Small intestine (tissue), 7 donors: ENCODE measurements at regions not wholly inside any gene's neighbourhood (a gene's known extent, or its start where the extent isn't known, plus 50 kb on each side); places are given as distances from the start of the nearest gene placed in this dataset.
A peak's percentile ranks its signal among the peaks of the same experiment; 100 is the strongest.

Source experiments
- DNase-seq, 2 donors: peaks; one replicate each; pipeline versions ENCODE4 v3.0.0 to v3.0.0-alpha.2; 2013
- FAIRE-seq: peaks from 2 replicates; lab custom pipeline; 2012; peaks lifted over from hg19 to GRCh38; lab: Jason Lieb, UNC
- H3K27ac ChIP-seq, 3 donors: one replicate each; pipeline ENCODE4 v1.5.1; 2013; ENCODE audit warnings: low read length in 2 of 3, mild to moderate bottlenecking in 2 of 3, control low read depth in 1 of 3, inconsistent platforms in 1 of 3, low read depth in 1 of 3, moderate library complexity in 1 of 3
- H3K27me3 ChIP-seq, 3 donors: one replicate each; pipeline ENCODE4 v1.6.1; 2013; ENCODE audit warnings: low read length in 3 of 3, inconsistent platforms in 1 of 3; ENCODE audit not compliant: control insufficient read depth in 3 of 3, insufficient read depth in 3 of 3
- H3K36me3 ChIP-seq, 3 donors: one replicate each; pipeline ENCODE4 v1.6.1; 2013; ENCODE audit warnings: low read length in 3 of 3, inconsistent platforms in 1 of 3, low read depth in 1 of 3, mild to moderate bottlenecking in 1 of 3, moderate library complexity in 1 of 3; ENCODE audit not compliant: control insufficient read depth in 3 of 3, insufficient read depth in 2 of 3
- H3K4me1 ChIP-seq, 3 donors: one replicate each; pipeline ENCODE4 v1.6.1; 2013; ENCODE audit warnings: low read length in 2 of 3, inconsistent platforms in 1 of 3, low read depth in 1 of 3, mild to moderate bottlenecking in 1 of 3, moderate library complexity in 1 of 3; ENCODE audit not compliant: control insufficient read depth in 3 of 3, insufficient read depth in 2 of 3
- H3K4me3 ChIP-seq, 3 donors: one replicate each; pipeline ENCODE4 v1.5.1; 2013; ENCODE audit warnings: low read length in 3 of 3, control low read depth in 1 of 3, inconsistent platforms in 1 of 3, low read depth in 1 of 3, mild to moderate bottlenecking in 1 of 3, moderate library complexity in 1 of 3
- H3K9me3 ChIP-seq, 2 donors: one replicate each; pipeline ENCODE4 v1.6.1; 2013; ENCODE audit warnings: low read depth in 1 of 2, low read length in 1 of 2; ENCODE audit not compliant: control insufficient read depth in 2 of 2, insufficient read depth in 1 of 2
- WGBS, 3 donors: extraction: QIAGEN DNeasy Blood & Tissue Kit; methylation state at CpG; one replicate each; pipeline ENCODE4 v1.1.7; 2013; 5-methylcytosine and 5-hydroxymethylcytosine counted together
- donor health status: healthy with polysubstance abuse.
- donor health status: control.
- donor health status: control.
- donor health status: Bipolar disorder and iron deficiency.
- donor health status: healthy.

GRCh38 chr4:175422331-175422730 is 389.7 kb downstream of the GPM6A start:
- WGBS, 3 donors, result 67 to 79% (median 69%) methylated on average over 2 of the region's 2 CpGs
- FAIRE-seq, result no peak
- no peak overlapping the region for H3K27ac ChIP-seq
- no peak for DNase-seq
- no peak overlapping the region for H3K4me3 ChIP-seq
- H3K36me3 ChIP-seq, result no peaks in the 10 kb centered on the region
- no peaks in the 10 kb centered on the region for H3K9me3 ChIP-seq
- H3K4me1 ChIP-seq, result no peaks in the 10 kb centered on the region
- H3K27me3 ChIP-seq, result no peaks in the 10 kb centered on the region

DNA sequence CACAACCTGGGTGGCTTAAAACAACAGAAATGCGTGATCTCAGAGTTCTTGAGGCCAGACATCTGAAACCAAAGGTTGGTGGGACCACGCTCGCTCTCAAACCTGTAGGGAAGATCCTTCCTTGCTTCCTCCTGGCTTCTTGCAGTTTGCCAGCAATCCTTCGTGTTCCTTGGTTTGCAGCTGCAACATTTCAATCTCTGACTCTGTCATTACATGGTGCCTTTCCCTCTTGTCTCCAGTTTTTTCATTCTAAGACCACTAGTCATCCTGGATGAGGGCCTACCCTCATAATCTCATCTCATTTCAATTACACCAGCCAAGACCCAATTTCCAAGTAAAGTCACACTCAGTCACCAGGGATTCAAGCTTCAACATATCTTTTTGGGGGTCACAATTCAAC is 388.0 kb downstream of the GPM6A start:
- DNase-seq (no peak), FAIRE-seq (no peak)

DNA sequence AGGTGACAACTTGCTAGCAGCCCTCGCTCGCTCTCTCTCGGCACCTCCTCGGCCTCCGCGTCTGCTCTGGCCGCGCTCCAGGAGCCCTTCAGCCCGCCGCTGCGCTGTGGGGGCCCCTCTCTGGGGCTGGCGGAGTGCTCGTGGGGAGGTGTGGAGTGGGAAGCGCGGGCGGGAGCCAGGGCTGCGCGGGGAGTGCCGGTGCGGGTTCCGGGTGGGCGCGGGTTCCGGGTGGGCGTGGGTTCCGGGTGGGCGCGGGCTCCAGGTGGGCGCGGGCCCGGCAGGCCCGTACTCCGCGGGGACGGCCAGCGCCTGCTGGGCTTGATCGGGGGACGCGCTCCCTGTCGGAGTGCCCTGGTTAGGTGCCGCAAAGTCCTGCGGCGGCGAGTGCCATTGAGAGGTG is 384.3 kb downstream of the GPM6A start:
- 86 to 96% (median 91%) methylated on average over 14 to 44 of the region's 44 CpGs for WGBS, 3 donors
- H3K4me1 ChIP-seq, result no peaks in the 10 kb centered on the region
- no peaks in the 10 kb centered on the region for H3K36me3 ChIP-seq
- H3K27me3 ChIP-seq, result no peaks in the 10 kb centered on the region
- FAIRE-seq, result no peak
- H3K9me3 ChIP-seq, result no peaks in the 10 kb centered on the region
- no peak for DNase-seq
- H3K27ac ChIP-seq, result no peak overlapping the region
- H3K4me3 ChIP-seq, result no peak overlapping the region

More for the DNA sequence above, 388.0 kb downstream of the GPM6A start:
- H3K4me1 ChIP-seq, result no peaks in the 10 kb centered on the region
- H3K4me3 ChIP-seq, result no peak overlapping the region
- no peak overlapping the region for H3K27ac ChIP-seq
- H3K36me3 ChIP-seq, result no peaks in the 10 kb centered on the region
- no peaks in the 10 kb centered on the region for H3K9me3 ChIP-seq
- WGBS, 3 donors, result 66 to 77% (median 71%) methylated on average over 4 of the region's 4 CpGs
- no peaks in the 10 kb centered on the region for H3K27me3 ChIP-seq

GRCh38 chr4:175431694-175432093 is 380.4 kb downstream of the GPM6A start:
- H3K9me3 ChIP-seq, result no peaks in the 10 kb centered on the region
- H3K4me3 ChIP-seq, result no peak overlapping the region
- FAIRE-seq (no peak), DNase-seq (no peak)
- H3K36me3 ChIP-seq, result no peaks in the 10 kb centered on the region
- no peaks in the 10 kb centered on the region for H3K27me3 ChIP-seq
- WGBS, 3 donors, result 56 to 78% (median 68%) methylated on average over 1 of the region's 1 CpG
- H3K4me1 ChIP-seq, result no peaks in the 10 kb centered on the region
- no peak overlapping the region for H3K27ac ChIP-seq

GRCh38 chr4:175435381-175435783 is 376.7 kb downstream of the GPM6A start:
- Histone ChIP-seq H3K27me3 (no peaks in the 10 kb centered on the region), H3K4me3 (no peak overlapping the region), H3K27ac (no peak overlapping the region), H3K4me1 (no peaks in the 10 kb centered on the region), H3K9me3 (no peaks in the 10 kb centered on the region), H3K36me3 (no peaks in the 10 kb centered on the region)
- DNase-seq (peak; percentile 3 to 13), FAIRE-seq (no peak)
- 30 to 54% (median 43%) methylated on average over 4 of the region's 4 CpGs for WGBS, 3 donors

GRCh38 chr4:175436196-175436595 is 375.9 kb downstream of the GPM6A start:
- no peak for DNase-seq
- H3K27ac ChIP-seq, result no peak overlapping the region
- no peaks in the 10 kb centered on the region for H3K4me1 ChIP-seq
- H3K27me3 ChIP-seq, result no peaks in the 10 kb centered on the region
- no peaks in the 10 kb centered on the region for H3K36me3 ChIP-seq
- 69 to 82% (median 80%) methylated on average over 1 of the region's 1 CpG for WGBS, 3 donors
- no peak for FAIRE-seq
- no peaks in the 10 kb centered on the region for H3K9me3 ChIP-seq
- no peak overlapping the region for H3K4me3 ChIP-seq

DNA sequence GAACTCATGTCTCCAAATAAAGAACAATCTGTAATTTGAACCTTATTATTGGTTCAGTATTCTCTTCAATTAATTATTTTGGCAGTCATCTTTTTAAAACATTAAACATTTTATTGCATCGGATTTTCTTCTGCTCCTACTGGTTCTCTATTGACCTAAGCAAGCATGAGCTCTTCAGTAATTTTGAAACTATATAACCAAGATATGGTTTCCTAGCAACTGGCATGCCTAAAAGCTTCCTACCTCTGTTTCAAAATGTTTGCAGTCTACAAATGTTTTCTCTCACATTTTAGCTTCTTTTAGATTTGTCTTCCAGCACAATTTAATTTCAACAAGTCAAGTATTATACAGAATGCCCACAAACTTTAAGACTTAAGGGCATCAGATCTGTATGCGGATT is 371.3 kb downstream of the GPM6A start:
- no peaks in the 10 kb centered on the region for H3K4me1 ChIP-seq
- H3K27ac ChIP-seq, result no peak overlapping the region
- H3K4me3 ChIP-seq, result no peak overlapping the region
- 35 to 73% (median 56%) methylated on average over 2 of the region's 2 CpGs for WGBS, 3 donors
- H3K9me3 ChIP-seq, result no peaks in the 10 kb centered on the region
- no peaks in the 10 kb centered on the region for H3K27me3 ChIP-seq
- H3K36me3 ChIP-seq, result no peaks in the 10 kb centered on the region
- no peak for FAIRE-seq
- DNase-seq, result no peak

GRCh38 chr4:175441256-175441655 is 370.8 kb downstream of the GPM6A start:
- 60 to 69% (median 67%) methylated on average over 7 of the region's 7 CpGs for WGBS, 3 donors
- no peaks in the 10 kb centered on the region for H3K4me1 ChIP-seq
- DNase-seq, result no peak
- no peak overlapping the region for H3K4me3 ChIP-seq
- no peaks in the 10 kb centered on the region for H3K36me3 ChIP-seq
- H3K9me3 ChIP-seq, result no peaks in the 10 kb centered on the region
- H3K27ac ChIP-seq, result no peak overlapping the region
- FAIRE-seq, result no peak
- H3K27me3 ChIP-seq, result no peaks in the 10 kb centered on the region

DNA sequence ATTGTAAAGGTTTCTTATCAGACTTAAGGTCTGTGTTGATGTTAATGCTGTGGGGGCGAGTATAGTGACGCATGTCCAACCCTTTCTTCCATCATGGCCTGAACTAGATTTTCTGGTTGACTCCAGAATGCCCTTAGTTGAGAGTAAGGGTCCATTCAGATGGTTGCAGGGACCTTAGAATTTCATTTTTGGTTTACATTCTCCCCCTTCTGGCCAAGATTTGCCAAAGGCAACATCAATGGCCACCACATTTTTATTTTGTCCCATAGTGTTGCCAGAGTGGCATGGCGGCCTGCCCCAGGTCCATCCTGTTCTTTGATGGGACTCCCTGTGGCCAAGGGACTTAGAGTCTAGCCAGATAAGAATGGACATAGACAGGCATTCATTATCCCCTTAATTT is 368.5 kb downstream of the GPM6A start:
- Histone ChIP-seq H3K4me3 (no peak overlapping the region), H3K27me3 (no peaks in the 10 kb centered on the region), H3K27ac (no peak overlapping the region), H3K9me3 (no peaks in the 10 kb centered on the region), H3K36me3 (no peaks in the 10 kb centered on the region), H3K4me1 (no peaks in the 10 kb centered on the region)
- DNase-seq (no peak), FAIRE-seq (no peak)
- 58 to 61% (median 58%) methylated on average over 3 of the region's 3 CpGs for WGBS, 3 donors
